Endothelial cell of umbilical vein (primary cell): ENCODE measurements at regions not wholly inside any gene's neighbourhood (a gene's known extent, or its start where the extent isn't known, plus 50 kb on each side); places are given as distances from the start of the nearest gene placed in this dataset.
A peak's percentile ranks its signal among the peaks of the same experiment; 100 is the strongest.

ENCODE experiments used
- BruUV-seq: library from RNA; stranded (reverse); fragments of 400-500 nt; replicated peaks from 2 replicates; lab custom pipeline; 2021; lab: Mats Ljungman, UMichigan
- CTCF ChIA-PET: fragments of 300-600, 350-600 bp; sonication (Branson Sonifier 250); formaldehyde crosslinking; loops from one replicate; lab custom pipeline; 2021; ENCODE audit warnings: antibody characterized with exemption, inconsistent platforms; lab: Charles Lee
- POLR2A ChIA-PET: fragments of 300-600, 350-600 bp; sonication (Branson Sonifier 250); formaldehyde crosslinking; loops from one replicate; lab custom pipeline; 2021; ENCODE audit warnings: antibody characterized with exemption, inconsistent platforms; lab: Charles Lee
- DNase-seq: peaks from one replicate; pipeline ENCODE4 v3.0.0-alpha.2; 2011; ENCODE audit warnings: low read depth, low spot score
- FAIRE-seq: peaks from 2 replicates; lab custom pipeline; 2011; peaks lifted over from hg19 to GRCh38; lab: Jason Lieb, UNC
- H2AFZ ChIP-seq: 2 replicates; pipeline ENCODE4 v1.6.0; 2012; ENCODE audit warnings: low read depth, low read length, control low read depth, inconsistent platforms
- H3K27ac ChIP-seq: 2 replicates; pipeline ENCODE4 v1.5.1; 2011; ENCODE audit warnings: low read depth, mild to moderate bottlenecking, control low read depth, low read length, moderate library complexity; ENCODE audit not compliant: insufficient read depth
- H3K27me3 ChIP-seq, 2 experiments: 2 replicates each; pipeline versions ENCODE4 v1.6.0 to v1.6.1; 2011; ENCODE audit warnings: low read length in 2 of 2, mixed read lengths in 1 of 2; ENCODE audit not compliant: control insufficient read depth in 2 of 2, insufficient read depth in 2 of 2
- H3K36me3 ChIP-seq, 2 experiments: 2 replicates in 1 of 2; 3 replicates in 1 of 2; pipeline ENCODE4 v1.5.1; 2011; ENCODE audit warnings: low read length in 2 of 2, mild to moderate bottlenecking in 1 of 2, moderate library complexity in 1 of 2; ENCODE audit not compliant: control insufficient read depth in 2 of 2, insufficient read depth in 2 of 2; ENCODE audit errors: extremely low read depth in 1 of 2
- H3K4me1 ChIP-seq: 3 replicates; pipeline ENCODE4 v1.5.1; 2011; ENCODE audit warnings: mild to moderate bottlenecking, low read length; ENCODE audit not compliant: control insufficient read depth, insufficient read depth; ENCODE audit errors: extremely low read depth
- H3K4me2 ChIP-seq: 2 replicates; pipeline ENCODE4 v1.6.1; 2011; ENCODE audit warnings: low read length, control low read depth, mixed read lengths; ENCODE audit not compliant: insufficient read depth
- H3K4me3 ChIP-seq, 3 experiments: fragments of 200-600 bp in 1 of 3; sonication (generic), shearing (Covaris generic) in 1 of 3; replicated peaks in 1 of 3; 2 replicates each; pipeline ENCODE4 v1.5.1; 2011 to 2016; ENCODE audit warnings: control low read depth in 3 of 3, low read length in 3 of 3, mild to moderate bottlenecking in 2 of 3, inconsistent platforms in 1 of 3, low read depth in 1 of 3, moderate library complexity in 1 of 3; ENCODE audit not compliant: insufficient read depth in 1 of 3
- H3K79me2 ChIP-seq: 2 replicates; pipeline ENCODE4 v1.6.0; 2012; ENCODE audit warnings: low read length, inconsistent platforms; ENCODE audit not compliant: control insufficient read depth, insufficient read depth
- H3K9ac ChIP-seq: replicated peaks from 2 replicates; pipeline ENCODE3; 2011; ENCODE audit warnings: low read length, control low read depth; ENCODE audit not compliant: insufficient read depth; ENCODE audit errors: extremely low read depth
- H3K9me1 ChIP-seq: replicated peaks from 3 replicates; pipeline ENCODE4 v1.6.0; 2011; ENCODE audit warnings: mild to moderate bottlenecking, low read length; ENCODE audit not compliant: control insufficient read depth, insufficient read depth; ENCODE audit errors: extremely low read depth
- H3K9me3 ChIP-seq: replicated peaks from 2 replicates; pipeline ENCODE4 v1.5.1; 2012; ENCODE audit warnings: low read length, inconsistent platforms; ENCODE audit not compliant: control insufficient read depth, insufficient read depth
- H4K20me1 ChIP-seq: replicated peaks from 2 replicates; pipeline ENCODE3; 2011; ENCODE audit warnings: mild to moderate bottlenecking, low read length; ENCODE audit not compliant: control insufficient read depth, insufficient read depth; ENCODE audit errors: extremely low read depth
- CTCF ChIP-seq, 2 donors: IDR thresholded peaks; 1 replicate in 1 of 2; 2 replicates in 1 of 2; pipeline ENCODE4 v1.5.1; 2011; ENCODE audit warnings: low read length in 2 of 2, mild to moderate bottlenecking in 2 of 2, moderate library complexity in 2 of 2, control low read depth in 1 of 2, inconsistent platforms in 1 of 2, low read depth in 1 of 2; ENCODE audit not compliant: insufficient read depth in 1 of 2; ENCODE audit errors: extremely low read depth in 1 of 2
- EZH2 ChIP-seq: IDR thresholded peaks from 2 replicates; pipeline ENCODE4 v1.6.1; 2012; ENCODE audit warnings: borderline replicate concordance, low read depth, mild to moderate bottlenecking, moderate library complexity, low read length, inconsistent platforms; ENCODE audit not compliant: severe bottlenecking
- FOS ChIP-seq: IDR thresholded peaks from 2 replicates; pipeline ENCODE4 v1.6.1; 2011; ENCODE audit warnings: mild to moderate bottlenecking, low read length, moderate library complexity, borderline replicate concordance; ENCODE audit not compliant: insufficient read depth
- GATA2 ChIP-seq: IDR thresholded peaks from 2 replicates; pipeline ENCODE4 v1.7.0; 2011; ENCODE audit warnings: low read depth, mild to moderate bottlenecking, moderate library complexity, mixed read lengths, low read length; ENCODE audit not compliant: insufficient read length, insufficient read depth
- JUN ChIP-seq: IDR thresholded peaks from 2 replicates; pipeline ENCODE4 v1.6.1; 2011; ENCODE audit warnings: borderline replicate concordance, low read depth; ENCODE audit not compliant: insufficient read length, insufficient read depth
- MYC ChIP-seq: IDR thresholded peaks from one replicate; pipeline ENCODE4 v1.6.1; 2011; ENCODE audit warnings: mild to moderate bottlenecking, low read depth, low read length
- POLR2A ChIP-seq: IDR thresholded peaks from 2 replicates; pipeline ENCODE4 v1.6.1; 2012; ENCODE audit warnings: low read depth, mild to moderate bottlenecking, control low read depth, low read length
- POLR2AphosphoS5 ChIP-seq: IDR thresholded peaks from 2 replicates; pipeline ENCODE4 v1.6.1; 2012; ENCODE audit warnings: low read depth, mild to moderate bottlenecking, control low read depth, low read length, moderate library complexity; ENCODE audit not compliant: insufficient read depth
- dilution Hi-C: fragments of 300-500 bp; cut with MboI; formaldehyde crosslinking; loops from one replicate; pipeline ENCODE4 v1.15.0; 2019; ENCODE audit warnings: low sequenced_read_pairs; ENCODE audit not compliant: extremely low pct_ligation_motif_present
- intact Hi-C: fragments of 100-400 bp; cut with micrococcal nuclease; formaldehyde crosslinking; loops from one replicate; pipeline ENCODE4 v1.10.0; 2022
- TF ChIP-seq, protein P1 (sequence below): IDR thresholded peaks from 2 replicates; pipeline ENCODE4 v1.6.1; 2011; ENCODE audit not compliant: insufficient read depth, insufficient read length

- intact Hi-C loops = loop anchor here (1.0 kb wide), 1 partner anchor 13 kb away; no protein-coding TSS in a partner anchor
- H2AFZ ChIP-seq = peak overlapping the region; percentile 8
- no peak overlapping the region for H3K4me3 ChIP-seq
- no peaks in the 10 kb centered on the region for H4K20me1 ChIP-seq
- no peaks in the 10 kb centered on the region for H3K79me2 ChIP-seq
- H3K9me3 ChIP-seq = no peaks in the 10 kb centered on the region
- H3K4me2 ChIP-seq = no peak overlapping the region
- ChIA-PET POLR2A (no interaction called here), CTCF (interaction anchor here (0.6 to 1.2 kb wide), 3 partner anchors 131 to 362 kb away, joined by 3 read pairs; no protein-coding TSS in a partner anchor)
- BruUV-seq = no TSS peak
- H3K27ac ChIP-seq = peak overlapping the region; percentile 46
- no peak for TF ChIP-seq FOS
- TF ChIP-seq POLR2AphosphoS5 = no peak
- TF ChIP-seq POLR2A = no peak
- TF ChIP-seq CTCF (IDR thresholded peaks at IDR 0.05; ENCODE audit: extremely low read depth in 1 of 2, insufficient read depth in 1 of 2, low read depth in 1 of 2, low read length in 2 of 2) = no peak
- no peak for TF ChIP-seq MYC
- TF ChIP-seq, protein P1, sequence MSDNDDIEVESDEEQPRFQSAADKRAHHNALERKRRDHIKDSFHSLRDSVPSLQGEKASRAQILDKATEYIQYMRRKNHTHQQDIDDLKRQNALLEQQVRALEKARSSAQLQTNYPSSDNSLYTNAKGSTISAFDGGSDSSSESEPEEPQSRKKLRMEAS = no peak
- no peak for TF ChIP-seq GATA2
- no peak for TF ChIP-seq JUN
- no peak for TF ChIP-seq EZH2
- dilution Hi-C loops = loop anchor here (25.0 kb wide), 1 partner anchor 106 kb away; no protein-coding TSS in a partner anchor
- no peaks in the 10 kb centered on the region for H3K36me3 ChIP-seq
- H3K4me1 ChIP-seq = peaks cover 17% of the 10 kb centered on the region
- no peak overlapping the region for H3K9ac ChIP-seq
- no peaks in the 10 kb centered on the region for H3K27me3 ChIP-seq
- H3K9me1 ChIP-seq = no peaks in the 10 kb centered on the region
- peak; percentile 80 for DNase-seq
- FAIRE-seq = peak; percentile 48
Measured at GRCh38 chr1:234731569-234732085, 121.6 kb upstream of the IRF2BP2 start.
